Gastrocnemius medialis (tissue), 4 donors: ENCODE measurements at regions not wholly inside any gene's neighbourhood (a gene's known extent, or its start where the extent isn't known, plus 50 kb on each side); places are given as distances from the start of the nearest gene placed in this dataset.

ENCODE experiments used
- CTCF ChIP-seq, 5 experiments: fragments of 450-650 bp in 3 of 5; fragments of 200-600 bp in 2 of 5; sonication (generic) in 2 of 5; IDR thresholded peaks in 4 of 5; conservative IDR thresholded peaks in 1 of 5; 1 replicate in 4 of 5; 2 replicates in 1 of 5; pipeline ENCODE4 v1.5.1; 2016 to 2019; ENCODE audit warnings: antibody characterized with exemption in 5 of 5, mild to moderate bottlenecking in 3 of 5, moderate library complexity in 3 of 5
- POLR2A ChIP-seq, 2 donors: fragments of 450-650 bp; IDR thresholded peaks; one replicate each; pipeline ENCODE4 v1.6.1; 2017; ENCODE audit warnings: antibody characterized with exemption in 2 of 2, mild to moderate bottlenecking in 2 of 2, moderate library complexity in 2 of 2

DNA sequence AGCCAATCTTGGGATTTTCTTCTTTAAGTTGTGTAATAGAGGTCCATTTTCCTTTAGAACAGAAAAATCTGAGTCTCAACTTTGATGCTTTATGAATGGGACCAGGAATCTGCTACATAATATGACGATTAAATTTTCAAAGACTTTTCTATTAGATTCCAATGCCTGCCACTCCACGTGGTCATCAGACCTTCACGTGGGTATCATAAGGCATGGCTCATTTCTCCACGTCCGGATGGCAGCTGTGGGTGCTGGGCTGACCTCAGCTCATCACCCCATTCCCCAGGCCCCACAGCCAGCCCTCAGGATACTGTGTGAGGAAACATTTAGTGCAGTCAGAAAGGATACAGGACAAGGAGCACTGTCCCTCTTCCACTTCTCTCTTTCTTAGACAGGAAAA lies 159.7 kb downstream of the SEMA6D start:
- no peak for TF ChIP-seq CTCF (IDR thresholded peaks at IDR 0.05 in 4 of 5, conservative IDR thresholded peaks at IDR 0.05 in 1 of 5)
- TF ChIP-seq POLR2A (IDR thresholded peaks at IDR 0.05) = no peak
